NOMO-1 (cell line): ENCODE measurements at regions not wholly inside any gene's neighbourhood (a gene's known extent, or its start where the extent isn't known, plus 50 kb on each side); places are given as distances from the start of the nearest gene placed in this dataset.

ENCODE experiments used
- DNase-seq, 2 experiments: peaks; one replicate each; lab custom pipeline; 2025; ENCODE audit not compliant: unreplicated experiment in 2 of 2; lab: John Stamatoyannopoulos, UW

GRCh38 chr2:43039376-43040080, 186.9 kb downstream of the ZFP36L2 start:
- DNase-seq: no peak

GRCh38 chr2:43038696-43039094, 187.7 kb downstream of the ZFP36L2 start:
- DNase-seq: no peak

GRCh38 chr2:43038034-43038695, 188.2 kb downstream of the ZFP36L2 start:
- DNase-seq: peak in 1 of 2 experiments; percentile 11

GRCh38 chr2:43035922-43036321, 190.5 kb downstream of the ZFP36L2 start:
- no peak for DNase-seq

GRCh38 chr2:43034921-43035320, 191.5 kb downstream of the ZFP36L2 start:
- no peak for DNase-seq

GRCh38 chr2:43034242-43034619, 192.2 kb downstream of the ZFP36L2 start:
- DNase-seq: no peak

GRCh38 chr2:43033466-43034241, 192.8 kb downstream of the ZFP36L2 start:
- no peak for DNase-seq

GRCh38 chr2:43033016-43033270, 193.5 kb downstream of the ZFP36L2 start:
- DNase-seq: no peak

- no peak for DNase-seq
These were observed 194.0 kb downstream of the ZFP36L2 start for GRCh38 chr2:43032213-43033015.

- no peak for DNase-seq
These were observed 194.8 kb downstream of the ZFP36L2 start for GRCh38 chr2:43031471-43032212.

- DNase-seq: no peak
These were observed 195.7 kb downstream of the ZFP36L2 start for GRCh38 chr2:43030551-43031307.

- no peak for DNase-seq
These were observed 197.2 kb downstream of the ZFP36L2 start for GRCh38 chr2:43029186-43029585.

GRCh38 chr2:43028188-43028587, 198.2 kb downstream of the ZFP36L2 start:
- DNase-seq: no peak

- DNase-seq: no peak
These were observed 199.1 kb downstream of the ZFP36L2 start for GRCh38 chr2:43027097-43027873.

- DNase-seq: no peak
These were observed 199.8 kb downstream of the ZFP36L2 start for GRCh38 chr2:43026426-43027096.

- no peak for DNase-seq
These were observed 200.6 kb downstream of the ZFP36L2 start for GRCh38 chr2:43025709-43026295.

- DNase-seq: peak; percentile 27 to 31
These were observed 201.8 kb downstream of the ZFP36L2 start for GRCh38 chr2:43024515-43025011.
